ENCODE measurements at regions not wholly inside any gene's neighbourhood (a gene's known extent, or its start where the extent isn't known, plus 50 kb on each side); places are given as distances from the start of the nearest gene placed in this dataset.

GRCh38 chr4:19739101-19739651 lies 512.5 kb upstream of the SLIT2 start:
- RAD21 ChIA-PET (ENCODE audit: unreplicated experiment), result no interaction called here
- FAIRE-seq, result no peak

More at GRCh38 chr4:19739101-19739651, 512.5 kb upstream of the SLIT2 start:
- no peaks in the 10 kb centered on the region for H4K20me1 ChIP-seq (ENCODE audit: control insufficient read depth, insufficient read depth)
- BruUV-seq (replicated peaks), result no TSS peak
- H2AFZ ChIP-seq (ENCODE audit: control insufficient read depth, low read depth, low read length), result no peak overlapping the region
- TF ChIP-seq KLF5 (IDR thresholded peaks at IDR 0.05; ENCODE audit: partially characterized antibody) (no peak), ZNF24 (IDR thresholded peaks at IDR 0.05) (no peak), RBBP5 (conservative IDR thresholded peaks at IDR 0.05) (no peak), SMC3 (IDR thresholded peaks at IDR 0.05; ENCODE audit: borderline replicate concordance, low read length) (no peak), POLR2AphosphoS2 (IDR thresholded peaks at IDR 0.05; ENCODE audit: low read depth, low read length) (no peak), JUNB (IDR thresholded peaks at IDR 0.05) (no peak), ZZZ3 (IDR thresholded peaks at IDR 0.05; ENCODE audit: control insufficient read depth, insufficient read length, low read depth) (no peak), E2F8 (IDR thresholded peaks at IDR 0.05; ENCODE audit: low read depth, partially characterized antibody) (no peak), ZNF274 (IDR thresholded peaks at IDR 0.05; ENCODE audit: insufficient read depth, insufficient read length) (no peak), SUZ12 (IDR thresholded peaks at IDR 0.05; ENCODE audit: unreplicated experiment) (no peak), ZNF384 (IDR thresholded peaks at IDR 0.05; ENCODE audit: borderline replicate concordance, low read depth, low read length) (no peak), MEF2B (IDR thresholded peaks at IDR 0.05; ENCODE audit: partially characterized antibody, poor library complexity, severe bottlenecking) (no peak), SUPT20H (IDR thresholded peaks at IDR 0.05; ENCODE audit: borderline replicate concordance, control insufficient read depth, low read depth, low read length) (no peak), MAX (IDR thresholded peaks at IDR 0.05; ENCODE audit: low read depth, low read length) (no peak)
- no peak overlapping the region for H3K27ac ChIP-seq (ENCODE audit: control insufficient read depth, insufficient read depth)
- in situ Hi-C loops (cut with MboI) (no loop called here), intact Hi-C loops (cut with micrococcal nuclease; ENCODE audit: unreplicated experiment) (no loop called here)
- SMC1A ChIA-PET (ENCODE audit: uncharacterized antibody, unreplicated experiment), result no interaction called here
- H3K4me2 ChIP-seq (ENCODE audit: control insufficient read depth, insufficient read depth), result no peak overlapping the region
- ATAC-seq, result no peak
- WGBS (ENCODE audit: insufficient coverage, insufficient replicate concordance, low lambda C conversion rate, missing lambda C conversion rate), result 42% methylated on average over 7 of the region's 7 CpGs
- no peak overlapping the region for H3K9ac ChIP-seq (ENCODE audit: control insufficient read depth, insufficient read depth, low read length)
- no peaks in the 10 kb centered on the region for H3K9me3 ChIP-seq (replicated peaks; ENCODE audit: control insufficient read depth, insufficient read depth, low read length)
- no peaks in the 10 kb centered on the region for H3K4me1 ChIP-seq (ENCODE audit: control insufficient read depth, insufficient read depth, low read length)
- no peak overlapping the region for H3K4me3 ChIP-seq
- DNase-seq (ENCODE audit: low read depth, low spot score), result no peak
- no peaks in the 10 kb centered on the region for H3K79me2 ChIP-seq (ENCODE audit: control insufficient read depth, insufficient read depth, low read length)
- POLR2A ChIA-PET, result no interaction called here
- H3K27me3 ChIP-seq (replicated peaks in 1 of 2; ENCODE audit: control insufficient read depth in 2 of 2, insufficient read depth in 2 of 2, low read length in 1 of 2), result no peaks in the 10 kb centered on the region
- CTCF ChIA-PET, result no interaction called here
- H3K36me3 ChIP-seq (ENCODE audit: control insufficient read depth in 2 of 2, insufficient read depth in 2 of 2, low read length in 1 of 2), result no peaks in the 10 kb centered on the region

Measured in GM12878 (cell line).